ENCODE measurements at regions not wholly inside any gene's neighbourhood (a gene's known extent, or its start where the extent isn't known, plus 50 kb on each side); places are given as distances from the start of the nearest gene placed in this dataset.

GRCh38 chr10:62939698-62940097, 123.5 kb upstream of the EGR2 start:
- TF ChIP-seq, protein P1, sequence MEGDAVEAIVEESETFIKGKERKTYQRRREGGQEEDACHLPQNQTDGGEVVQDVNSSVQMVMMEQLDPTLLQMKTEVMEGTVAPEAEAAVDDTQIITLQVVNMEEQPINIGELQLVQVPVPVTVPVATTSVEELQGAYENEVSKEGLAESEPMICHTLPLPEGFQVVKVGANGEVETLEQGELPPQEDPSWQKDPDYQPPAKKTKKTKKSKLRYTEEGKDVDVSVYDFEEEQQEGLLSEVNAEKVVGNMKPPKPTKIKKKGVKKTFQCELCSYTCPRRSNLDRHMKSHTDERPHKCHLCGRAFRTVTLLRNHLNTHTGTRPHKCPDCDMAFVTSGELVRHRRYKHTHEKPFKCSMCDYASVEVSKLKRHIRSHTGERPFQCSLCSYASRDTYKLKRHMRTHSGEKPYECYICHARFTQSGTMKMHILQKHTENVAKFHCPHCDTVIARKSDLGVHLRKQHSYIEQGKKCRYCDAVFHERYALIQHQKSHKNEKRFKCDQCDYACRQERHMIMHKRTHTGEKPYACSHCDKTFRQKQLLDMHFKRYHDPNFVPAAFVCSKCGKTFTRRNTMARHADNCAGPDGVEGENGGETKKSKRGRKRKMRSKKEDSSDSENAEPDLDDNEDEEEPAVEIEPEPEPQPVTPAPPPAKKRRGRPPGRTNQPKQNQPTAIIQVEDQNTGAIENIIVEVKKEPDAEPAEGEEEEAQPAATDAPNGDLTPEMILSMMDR (IDR thresholded peaks at IDR 0.05), result no peak
- no peak for TF ChIP-seq POLR2A (IDR thresholded peaks at IDR 0.05)
